ENCODE measurements at regions not wholly inside any gene's neighbourhood (a gene's known extent, or its start where the extent isn't known, plus 50 kb on each side); places are given as distances from the start of the nearest gene placed in this dataset.

GRCh38 chr14:97477353-97477752, 680.2 kb downstream of the VRK1 start:
- WGBS, 2 donors (ENCODE audit: low coverage in 1 of 2), result 46 to 54% methylated on average over 3 to 4 of the region's 4 CpGs
- Histone ChIP-seq H3K27me3 (no peaks in the 10 kb centered on the region), H3K4me3 (no peak overlapping the region), H3K27ac (no peak overlapping the region), H3K4me1 (no peaks in the 10 kb centered on the region), H3K9me3 (peaks cover 0 to 5% (median 0%) of the 10 kb centered on the region in 3 donors), H3K36me3 (no peaks in the 10 kb centered on the region)
- ATAC-seq, result no peak
- TF ChIP-seq POLR2A (IDR thresholded peaks at IDR 0.05) (no peak), EP300 (IDR thresholded peaks at IDR 0.05) (no peak), POLR2AphosphoS5 (IDR thresholded peaks at IDR 0.05) (no peak), CTCF (IDR thresholded peaks at IDR 0.05) (no peak)

GRCh38 chr14:97485201-97485600, 688.0 kb downstream of the VRK1 start:
- no peaks in the 10 kb centered on the region for H3K4me1 ChIP-seq
- TF ChIP-seq POLR2AphosphoS5 (IDR thresholded peaks at IDR 0.05) (no peak), EP300 (IDR thresholded peaks at IDR 0.05) (no peak), CTCF (IDR thresholded peaks at IDR 0.05) (no peak), POLR2A (IDR thresholded peaks at IDR 0.05) (no peak)
- ATAC-seq, result no peak
- no peak overlapping the region for H3K27ac ChIP-seq
- no peak overlapping the region for H3K4me3 ChIP-seq
- H3K36me3 ChIP-seq, result no peaks in the 10 kb centered on the region
- H3K9me3 ChIP-seq, result no peaks in the 10 kb centered on the region
- H3K27me3 ChIP-seq, result peaks cover 5% of the 10 kb centered on the region
- WGBS, 2 donors (ENCODE audit: low coverage in 1 of 2), result 62% methylated on average over 9 of the region's 10 CpGs; no CpG with 5 or more reads in 1 of the 2 donors

- H3K9me3 ChIP-seq, result no peaks in the 10 kb centered on the region
- TF ChIP-seq POLR2A (IDR thresholded peaks at IDR 0.05) (no peak), EP300 (IDR thresholded peaks at IDR 0.05) (no peak), CTCF (IDR thresholded peaks at IDR 0.05) (no peak)
- H3K27me3 ChIP-seq, result peaks cover 5% of the 10 kb centered on the region
- no peaks in the 10 kb centered on the region for H3K36me3 ChIP-seq
- 70 to 79% methylated on average over 5 to 11 of the region's 13 CpGs for whole genome bisulfite sequencing, 2 donors (ENCODE audit: low coverage in 1 of 2)
- ATAC-seq, result no peak
- no peak overlapping the region for H3K27ac ChIP-seq
- no peak overlapping the region for H3K4me3 ChIP-seq
- H3K4me1 ChIP-seq, result no peaks in the 10 kb centered on the region
Observed at GRCh38 chr14:97486601-97487120, 689.5 kb downstream of the VRK1 start.

- H3K9me3 ChIP-seq, result no peaks in the 10 kb centered on the region
- peaks cover 4% of the 10 kb centered on the region for H3K27me3 ChIP-seq
- H3K4me1 ChIP-seq, result no peaks in the 10 kb centered on the region
- H3K27ac ChIP-seq, result no peak overlapping the region
- ATAC-seq, result no peak
- 73 to 78% methylated on average over 5 to 7 of the region's 10 CpGs for WGBS, 2 donors (ENCODE audit: low coverage in 1 of 2)
- no peaks in the 10 kb centered on the region for H3K36me3 ChIP-seq
- no peak overlapping the region for H3K4me3 ChIP-seq
- TF ChIP-seq EP300 (IDR thresholded peaks at IDR 0.05), result no peak
- TF ChIP-seq CTCF (IDR thresholded peaks at IDR 0.05), result no peak
- TF ChIP-seq POLR2AphosphoS5 (IDR thresholded peaks at IDR 0.05), result no peak
- TF ChIP-seq POLR2A (IDR thresholded peaks at IDR 0.05), result no peak
Observed at GRCh38 chr14:97489750-97490149, 692.6 kb downstream of the VRK1 start.

GRCh38 chr14:97490521-97491070, 693.4 kb downstream of the VRK1 start:
- ATAC-seq, result no peak
- 81 to 88% methylated on average over 10 of the region's 10 CpGs for WGBS, 2 donors (ENCODE audit: low coverage in 1 of 2)

More at GRCh38 chr14:97490521-97491070, 693.4 kb downstream of the VRK1 start:
- Histone ChIP-seq H3K9me3 (no peaks in the 10 kb centered on the region), H3K27me3 (no peaks in the 10 kb centered on the region), H3K27ac (no peak overlapping the region), H3K4me1 (no peaks in the 10 kb centered on the region), H3K36me3 (no peaks in the 10 kb centered on the region), H3K4me3 (no peak overlapping the region)
- no peak for TF ChIP-seq CTCF (IDR thresholded peaks at IDR 0.05)
- no peak for TF ChIP-seq EP300 (IDR thresholded peaks at IDR 0.05)
- no peak for TF ChIP-seq POLR2AphosphoS5 (IDR thresholded peaks at IDR 0.05)
- no peak for TF ChIP-seq POLR2A (IDR thresholded peaks at IDR 0.05)
